ENCODE measurements at regions not wholly inside any gene's neighbourhood (a gene's known extent, or its start where the extent isn't known, plus 50 kb on each side); places are given as distances from the start of the nearest gene placed in this dataset.
"Not testable (repeated sequence)": the region's sequence is repeated elsewhere in the genome, so short reads cannot be mapped to it uniquely, and the experiment has no call there.

DNA sequence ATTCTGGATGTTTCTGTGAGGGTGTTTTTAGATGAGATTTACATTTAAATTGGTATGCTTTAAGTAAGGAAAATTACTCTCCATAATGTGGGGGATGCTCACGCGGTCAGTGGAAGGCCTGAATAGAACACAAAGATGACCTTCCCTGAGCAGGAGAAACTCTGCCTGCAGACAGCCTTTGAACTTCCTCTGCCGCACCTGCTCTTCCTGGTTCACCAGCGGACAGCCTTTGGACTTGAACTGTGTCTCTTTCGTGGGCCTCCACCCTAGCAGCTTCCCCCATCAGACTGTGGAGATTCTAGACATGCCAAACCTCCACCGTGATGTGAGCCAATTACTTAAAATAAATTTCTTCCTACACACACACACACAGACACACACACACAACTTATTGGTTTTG lies 210.7 kb downstream of the EFCAB11 start:
- no peak for FAIRE-seq

DNA sequence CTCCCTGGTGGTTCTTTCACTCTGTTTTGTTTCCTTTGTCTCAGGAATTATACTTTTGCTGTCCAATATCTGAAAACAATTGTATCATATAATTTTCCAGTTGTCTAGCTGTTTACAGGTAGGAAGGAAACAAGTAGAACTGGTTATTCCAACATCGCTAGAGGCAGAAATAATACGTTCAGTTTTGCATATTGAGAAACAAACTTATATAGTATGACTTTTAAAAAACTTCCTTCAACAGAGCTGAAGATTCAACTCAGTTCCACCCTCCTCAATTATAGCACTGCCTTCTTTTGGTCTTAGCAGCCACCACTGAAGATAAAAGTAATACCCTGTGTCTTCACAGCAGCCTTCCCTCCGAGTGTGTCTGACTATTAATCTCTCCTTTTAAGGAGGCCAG lies 214.3 kb downstream of the EFCAB11 start:
- FAIRE-seq: no peak

DNA sequence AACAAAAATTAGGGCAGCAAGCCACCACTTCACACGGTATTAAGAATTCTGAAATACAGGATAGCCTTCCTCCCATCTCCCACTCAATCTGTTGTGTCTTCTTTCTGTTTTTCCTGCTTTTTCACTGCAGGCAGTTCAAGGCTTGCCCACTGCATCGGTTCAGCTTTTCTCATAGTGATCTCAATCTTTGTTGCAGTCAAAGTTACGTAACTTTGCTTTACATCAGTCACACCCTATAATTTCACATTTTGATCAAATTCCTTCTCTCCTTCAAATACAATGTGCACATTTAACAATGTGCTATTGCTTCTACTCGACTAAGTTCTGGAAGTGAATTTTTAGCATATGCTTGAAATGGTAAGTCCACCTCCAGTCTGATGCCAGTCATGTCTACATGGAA lies 217.6 kb downstream of the EFCAB11 start:
- FAIRE-seq: no peak

DNA sequence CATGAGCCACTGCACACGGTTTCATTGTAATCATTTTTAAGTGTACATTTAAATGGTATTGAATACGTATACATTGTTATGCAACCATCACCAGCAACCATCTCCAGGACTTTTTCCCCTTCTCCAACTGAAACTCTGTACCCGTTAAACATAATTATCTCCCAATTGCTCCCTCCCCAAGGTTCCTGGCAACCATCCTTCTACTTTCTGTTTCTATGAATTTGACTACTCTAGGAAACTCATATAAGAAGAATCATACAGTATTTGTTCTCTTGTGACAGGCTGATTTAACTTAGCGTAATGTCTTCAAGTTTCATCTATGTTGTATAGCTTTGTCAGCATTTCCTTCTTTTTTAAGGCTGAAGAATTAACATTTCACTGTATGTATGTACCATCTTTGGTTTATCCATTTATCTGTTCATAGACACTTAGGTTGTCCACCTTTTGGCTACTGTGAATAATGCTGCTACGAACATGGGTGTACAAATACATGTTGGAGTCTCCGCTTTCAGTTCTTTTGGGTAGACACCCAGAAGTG lies 223.1 kb downstream of the EFCAB11 start:
- FAIRE-seq: no peak

DNA sequence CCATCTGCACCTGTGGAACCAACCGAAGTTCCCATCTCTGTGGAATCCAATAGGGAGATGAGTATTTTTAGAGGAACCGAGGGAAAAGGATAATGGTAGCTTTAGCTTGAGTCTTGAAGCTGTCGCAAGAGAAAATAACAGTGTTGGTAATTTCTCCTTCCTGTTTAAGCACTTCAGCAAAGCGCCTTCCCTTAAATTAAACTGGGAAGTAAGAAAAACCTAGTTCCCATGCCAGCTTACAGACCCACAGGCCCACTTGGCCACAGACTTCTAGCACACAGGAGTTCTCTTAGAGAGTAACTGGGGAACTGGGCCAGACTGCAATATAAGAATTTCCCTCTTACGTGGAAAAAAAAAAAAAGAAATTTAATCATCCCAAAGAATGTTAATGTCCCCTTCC lies 223.8 kb downstream of the EFCAB11 start:
- no peak for FAIRE-seq

DNA sequence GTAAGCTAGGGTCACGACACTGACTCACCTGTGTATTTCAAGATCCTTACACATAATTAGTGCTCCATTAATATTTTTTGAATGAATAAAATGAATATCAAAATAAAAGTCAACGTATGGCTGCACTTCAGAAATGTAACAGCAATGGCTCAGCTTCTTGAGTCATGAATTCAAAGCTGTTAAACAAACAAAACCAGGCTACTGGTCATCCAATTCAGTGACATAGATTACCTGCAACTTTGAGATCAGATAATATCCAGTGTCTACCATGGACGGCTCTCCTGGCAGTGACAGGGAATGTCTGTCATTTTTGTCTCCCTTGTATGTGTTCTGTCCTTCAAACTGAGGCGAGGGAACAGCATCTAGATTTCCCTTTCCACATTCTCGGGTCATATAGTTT lies 225.6 kb downstream of the EFCAB11 start:
- no peak for FAIRE-seq

DNA sequence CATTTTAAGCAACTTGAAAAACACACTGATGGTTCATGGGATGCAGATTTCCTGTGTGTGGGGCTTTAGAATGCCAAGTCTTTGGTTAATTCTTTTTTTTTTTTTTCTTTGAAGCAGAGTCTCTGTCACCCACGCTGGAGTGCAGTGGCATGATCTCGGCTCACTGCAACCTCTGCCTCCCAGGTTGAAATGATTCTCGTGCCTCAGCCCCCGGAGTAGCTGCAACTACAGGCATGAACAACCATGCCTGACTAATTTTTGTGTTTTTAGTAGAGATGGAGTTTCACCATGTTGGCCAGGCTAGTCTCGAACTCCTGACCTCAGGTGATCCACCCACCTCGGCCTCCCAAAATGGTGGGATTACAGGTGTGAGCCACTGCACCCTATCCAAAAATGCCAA lies 228.3 kb downstream of the EFCAB11 start:
- FAIRE-seq: not testable (repeated sequence)

DNA sequence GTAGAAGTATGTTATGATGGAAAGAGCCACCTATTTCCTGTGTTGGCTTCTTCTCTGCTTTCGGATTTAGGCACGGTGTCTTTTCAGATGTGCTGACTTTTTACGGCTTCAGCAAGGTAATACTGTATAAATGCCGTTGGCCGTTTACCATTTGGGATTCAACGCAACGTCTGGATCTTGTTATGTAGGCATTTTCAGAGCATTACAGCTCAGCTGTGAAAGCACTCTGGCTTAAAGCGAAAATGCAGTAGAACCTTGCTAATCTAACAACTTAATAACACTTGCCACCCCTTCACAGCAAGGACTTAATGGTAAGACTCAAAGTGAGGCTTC lies 229.9 kb downstream of the EFCAB11 start:
- FAIRE-seq: no peak

DNA sequence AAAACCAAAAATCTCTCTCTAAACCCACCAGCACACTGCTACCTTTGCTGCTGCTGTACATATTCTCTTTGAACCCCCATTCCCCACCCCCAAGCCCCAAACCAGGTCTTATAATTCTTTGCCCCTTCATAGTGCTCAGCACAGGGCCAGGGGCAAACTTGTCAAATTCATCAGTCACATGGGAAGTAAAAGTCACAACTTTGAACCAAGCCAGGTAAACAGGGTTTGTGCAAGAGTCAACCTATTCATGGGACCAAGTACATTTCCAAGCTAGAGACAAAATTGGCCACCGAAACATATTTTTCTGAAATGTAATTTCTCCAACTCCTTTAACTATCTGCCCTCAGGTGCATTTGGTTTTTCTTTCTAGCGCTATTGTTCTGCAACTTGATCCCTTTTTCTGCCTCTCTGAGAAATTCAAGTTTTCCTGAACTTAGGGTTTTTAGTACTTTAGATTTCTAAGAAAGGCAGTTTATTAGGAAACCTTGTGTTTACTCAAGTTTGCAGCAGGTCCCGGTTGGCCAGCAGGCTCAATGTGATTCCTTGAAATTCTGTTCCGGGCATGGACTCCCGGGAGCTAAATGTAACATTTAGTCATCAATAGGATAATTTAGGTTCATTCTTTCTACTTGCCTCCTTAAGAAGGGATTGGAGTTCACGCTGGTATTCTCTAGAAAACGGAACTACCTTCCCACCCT lies 230.5 kb downstream of the EFCAB11 start:
- no peak for FAIRE-seq

DNA sequence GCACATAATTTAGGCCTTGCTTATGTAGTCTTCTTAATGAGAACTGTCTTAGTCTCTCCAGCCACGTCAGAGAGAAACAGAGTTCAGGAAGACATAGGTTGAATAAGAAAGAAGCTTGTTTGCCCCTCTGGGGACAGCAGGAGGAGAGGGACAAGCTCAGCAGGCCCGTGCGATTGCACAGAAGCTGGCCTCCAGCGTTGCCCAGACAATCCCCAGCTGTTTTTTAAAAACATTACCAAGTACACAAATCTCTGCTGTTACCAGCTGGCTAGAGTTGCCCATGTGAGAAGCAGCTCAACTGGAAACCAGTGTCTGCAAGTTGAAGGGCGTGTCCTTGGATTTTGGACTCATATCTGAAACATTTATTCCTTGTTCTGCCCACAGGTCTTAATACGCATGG lies 232.6 kb downstream of the EFCAB11 start:
- FAIRE-seq: no peak

DNA sequence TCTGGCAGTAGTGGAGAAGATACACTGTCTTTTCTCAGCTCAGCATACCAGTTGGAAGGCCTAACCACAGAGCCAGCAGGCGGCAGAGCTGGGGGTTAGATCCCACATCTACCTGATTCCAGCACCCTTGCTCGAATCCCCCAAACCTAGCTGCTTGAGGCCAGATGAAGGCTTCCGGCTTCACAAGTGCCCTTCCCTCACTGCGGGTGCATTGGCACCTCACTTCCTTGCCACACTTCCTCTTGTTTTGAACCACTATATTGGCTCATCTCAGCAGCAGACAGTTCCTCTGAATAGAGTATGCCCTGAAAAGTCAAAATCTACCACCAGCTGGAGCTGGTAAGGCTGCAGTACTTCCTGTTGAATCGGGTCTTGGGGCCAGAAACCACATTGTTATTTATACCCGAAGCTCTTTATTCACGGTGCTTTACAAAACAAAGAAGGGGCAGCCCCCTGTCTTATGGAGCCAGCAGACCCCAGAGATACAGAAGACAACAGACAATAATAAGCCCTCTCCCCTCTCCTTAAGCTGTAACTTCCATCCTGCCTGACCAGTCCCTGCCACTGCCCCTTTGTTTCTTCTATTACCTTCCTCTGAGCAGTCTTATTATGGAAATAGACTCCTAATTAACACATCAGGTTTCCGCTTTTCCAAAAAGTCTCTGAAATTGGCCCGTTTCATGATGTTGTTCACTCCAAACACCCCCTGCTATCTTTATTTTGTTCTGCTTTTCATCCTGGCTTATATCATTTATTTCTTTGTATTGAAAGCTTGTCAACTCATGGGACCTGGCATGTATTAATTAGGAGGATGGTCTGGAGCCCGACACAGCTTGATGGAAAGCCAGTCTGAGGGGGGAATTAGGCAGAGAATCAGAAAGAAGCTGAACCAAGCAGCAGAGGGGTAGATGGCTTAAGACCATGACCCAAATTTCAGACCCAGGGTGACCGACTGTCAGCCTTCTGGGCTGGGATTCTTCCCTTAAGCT lies 233.5 kb downstream of the EFCAB11 start:
- FAIRE-seq: no peak

DNA sequence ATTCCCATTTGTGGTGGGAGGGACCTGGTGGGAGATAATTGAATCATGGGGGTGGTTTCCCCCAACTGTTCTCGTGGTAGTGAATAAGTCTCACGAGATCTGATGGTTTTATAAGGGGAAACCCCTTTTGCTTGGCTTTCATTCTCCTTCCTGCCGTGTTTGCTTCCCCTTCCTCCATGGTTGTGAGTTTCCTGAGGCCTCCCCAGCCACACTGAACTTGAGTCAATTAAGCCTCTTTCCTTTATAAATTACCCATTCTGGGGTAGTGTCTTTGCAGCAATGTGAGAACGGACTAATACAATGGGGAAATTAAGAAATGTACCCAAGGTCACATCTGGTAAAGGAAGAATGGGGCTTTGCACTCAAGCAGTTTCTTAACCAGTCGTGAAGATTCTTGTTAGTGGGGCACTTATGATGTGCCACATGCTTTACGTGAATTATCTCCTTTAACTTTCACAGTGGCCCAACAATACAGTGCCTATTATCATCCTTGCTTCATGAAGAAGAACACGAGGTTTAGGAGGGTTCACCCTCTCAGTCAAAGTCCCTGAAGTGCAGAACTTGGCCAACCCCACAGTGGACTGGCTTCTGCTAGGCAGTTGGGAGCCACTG lies 234.3 kb downstream of the EFCAB11 start:
- FAIRE-seq: no peak

DNA sequence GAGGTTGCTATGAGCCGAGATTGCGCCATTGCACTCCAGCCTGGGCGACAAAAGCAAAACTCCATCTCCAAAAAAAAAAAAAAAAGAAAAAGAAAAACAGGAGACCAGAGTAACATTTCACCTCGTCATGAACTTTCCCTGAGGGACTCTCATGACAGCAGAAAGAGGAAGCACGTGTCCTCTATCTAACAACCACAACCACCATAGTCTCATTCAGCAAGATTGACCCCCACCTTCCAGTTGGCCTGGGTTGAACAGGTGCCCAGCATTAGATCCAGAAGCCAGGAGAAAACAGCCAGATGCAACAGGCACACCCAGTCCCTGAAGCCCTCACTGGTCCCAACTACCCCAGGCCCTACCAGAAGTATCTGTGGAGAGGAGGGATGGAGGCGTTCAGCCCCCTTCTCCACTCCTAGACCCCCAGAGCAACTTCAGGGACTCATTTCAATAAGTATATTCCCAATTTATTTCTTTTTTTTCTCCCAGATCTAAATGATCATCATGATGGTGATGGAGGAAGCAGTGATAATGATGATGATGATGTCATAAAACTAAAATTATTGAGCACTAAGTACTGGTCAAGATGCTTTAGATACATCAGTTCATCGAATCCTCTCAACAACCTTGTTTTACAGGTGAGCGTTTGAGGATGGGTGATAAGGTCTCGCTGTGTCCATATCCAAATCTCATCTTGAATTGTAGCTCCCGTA lies 235.0 kb downstream of the EFCAB11 start:
- no peak for FAIRE-seq

DNA sequence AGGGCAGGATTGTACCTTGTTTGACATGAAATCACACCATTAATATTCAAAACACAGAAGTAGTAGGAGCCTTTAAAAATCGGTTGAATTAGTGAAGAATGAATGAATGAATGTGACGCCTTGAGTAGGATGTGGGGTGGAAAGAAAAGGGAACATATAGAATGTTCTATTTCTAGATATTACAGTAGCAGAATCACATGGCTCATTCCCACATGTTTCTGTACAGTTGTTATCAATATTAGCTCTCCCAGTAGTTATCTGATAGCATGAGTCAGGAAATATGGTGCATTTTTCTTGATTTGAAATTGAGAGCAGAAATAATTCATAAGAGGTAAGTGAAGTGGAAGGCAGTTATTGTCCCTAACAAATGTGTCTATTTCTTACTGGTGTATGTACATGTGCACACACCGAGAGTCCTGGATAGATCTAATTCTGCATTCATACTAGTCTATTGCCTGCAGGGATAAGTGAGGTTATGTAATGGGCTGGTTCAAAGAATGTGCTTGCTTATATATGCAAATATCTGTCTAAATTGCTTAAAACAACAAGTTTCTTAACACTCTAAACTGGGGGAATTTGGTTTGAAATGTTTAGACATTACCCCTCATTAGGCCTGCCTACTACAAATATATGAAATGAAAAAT lies 245.4 kb downstream of the EFCAB11 start:
- no peak for FAIRE-seq

DNA sequence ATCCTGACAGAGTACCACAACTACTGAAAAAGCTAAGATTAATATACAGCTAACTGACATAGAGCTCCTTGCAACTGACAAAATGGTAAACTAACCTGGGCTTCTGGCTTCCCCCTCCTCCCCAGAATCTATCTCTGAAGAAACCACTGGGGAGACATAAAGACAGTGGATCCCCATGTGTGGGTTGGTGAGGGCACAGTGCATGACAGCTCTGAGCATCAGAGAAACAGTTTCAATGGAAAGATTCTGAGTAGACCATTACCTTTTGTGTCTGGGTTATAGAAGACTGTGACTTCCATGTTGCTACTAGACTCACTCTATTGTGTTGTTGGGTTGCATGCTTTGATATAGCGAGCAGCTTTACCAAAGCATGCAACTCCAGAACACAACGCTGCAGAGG lies 247.4 kb downstream of the EFCAB11 start:
- FAIRE-seq: no peak

DNA sequence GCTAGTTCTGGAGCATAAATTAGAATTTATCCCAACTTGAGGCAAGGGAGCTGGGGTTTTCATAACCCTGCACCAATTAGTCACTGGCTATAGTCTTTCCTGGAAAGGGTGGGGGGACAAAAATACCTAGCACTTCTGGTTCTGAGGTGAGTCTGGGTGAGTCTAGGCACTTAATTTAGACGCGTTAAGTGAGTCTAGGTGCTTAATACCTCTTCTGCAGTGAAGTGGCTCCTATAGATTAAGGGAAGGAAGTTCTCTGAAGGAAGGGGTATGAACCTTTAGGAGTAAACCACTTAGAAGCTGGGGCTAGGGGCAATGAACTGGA lies 251.7 kb downstream of the EFCAB11 start:
- no peak for FAIRE-seq

DNA sequence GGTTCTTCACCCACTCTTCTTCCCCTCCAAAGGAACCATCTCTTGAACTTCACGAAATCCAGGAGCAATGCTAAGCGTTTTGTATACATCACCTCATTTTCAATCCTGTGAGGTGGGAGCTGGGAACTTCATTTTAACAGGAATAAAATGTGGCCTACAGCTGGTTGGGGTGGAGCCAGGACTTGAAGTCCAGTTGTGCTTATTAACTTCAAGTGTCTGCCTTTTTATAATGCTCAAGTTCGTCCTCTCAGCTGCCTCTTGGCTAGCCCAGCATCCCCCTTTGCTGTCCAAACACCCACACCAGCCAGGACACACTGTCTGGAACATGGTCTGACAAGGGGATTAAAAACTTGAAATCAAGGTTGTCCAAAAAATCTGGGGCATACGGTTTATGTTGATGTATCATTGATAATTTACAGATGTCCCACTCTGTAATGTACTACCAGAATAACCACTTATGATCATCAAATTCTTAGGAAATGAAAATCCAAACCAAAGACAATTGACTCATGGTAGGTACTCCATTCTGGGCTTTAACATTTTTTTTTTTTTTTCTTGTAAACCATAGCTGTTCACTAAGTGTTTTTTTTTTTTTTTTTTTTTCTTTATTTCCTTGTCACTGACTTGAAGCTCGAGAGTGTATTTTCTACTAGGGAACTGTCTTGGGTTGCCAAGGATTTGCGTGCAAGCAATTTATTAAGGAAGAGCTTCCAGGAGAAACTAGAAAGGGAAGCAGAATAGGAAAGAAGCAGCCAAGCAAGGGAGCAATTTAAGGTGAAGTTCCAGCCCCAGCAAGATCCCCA lies 252.3 kb downstream of the EFCAB11 start:
- peak; percentile 18 for FAIRE-seq

DNA sequence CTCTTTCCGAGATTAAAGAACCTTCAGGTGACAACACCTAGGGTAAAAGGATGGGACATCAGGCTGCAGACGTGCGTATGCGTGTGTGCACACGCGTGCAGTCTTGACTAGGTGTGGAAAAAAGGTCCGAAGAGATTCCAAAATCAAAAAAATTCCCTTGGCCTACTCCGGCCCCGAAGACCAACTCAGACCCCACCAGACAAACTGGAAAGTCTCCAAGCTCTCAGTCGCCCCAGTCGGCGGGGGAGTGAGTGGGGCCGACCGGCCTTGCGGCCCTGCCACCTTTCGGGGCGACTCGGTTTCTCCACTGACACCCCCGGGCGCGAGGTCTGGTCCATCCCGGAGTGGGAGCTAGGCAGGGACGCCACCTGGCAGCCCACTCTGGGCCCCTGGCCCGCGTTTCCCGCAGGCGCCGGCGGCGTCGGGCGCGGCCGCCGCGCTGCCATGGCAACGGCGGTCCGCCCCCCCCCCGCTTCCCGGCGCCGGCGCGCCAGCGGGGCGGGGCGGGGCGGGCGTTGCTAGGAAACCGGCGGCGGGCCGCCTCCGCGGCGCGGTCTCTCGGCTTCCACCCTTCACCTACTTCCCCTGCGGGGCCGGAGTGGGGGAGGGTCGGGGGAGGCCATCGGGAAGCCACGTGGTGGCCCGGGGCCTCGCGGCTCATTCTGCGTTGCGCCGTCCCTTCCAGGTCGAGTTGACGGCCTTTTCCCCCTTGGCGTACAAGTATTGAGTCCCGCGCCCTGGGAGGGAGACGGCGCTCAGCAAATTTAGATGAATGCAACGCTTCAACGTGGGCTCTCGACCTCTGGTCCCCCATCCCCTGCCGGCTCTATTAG lies 253.1 kb downstream of the EFCAB11 start:
- no peak for FAIRE-seq

DNA sequence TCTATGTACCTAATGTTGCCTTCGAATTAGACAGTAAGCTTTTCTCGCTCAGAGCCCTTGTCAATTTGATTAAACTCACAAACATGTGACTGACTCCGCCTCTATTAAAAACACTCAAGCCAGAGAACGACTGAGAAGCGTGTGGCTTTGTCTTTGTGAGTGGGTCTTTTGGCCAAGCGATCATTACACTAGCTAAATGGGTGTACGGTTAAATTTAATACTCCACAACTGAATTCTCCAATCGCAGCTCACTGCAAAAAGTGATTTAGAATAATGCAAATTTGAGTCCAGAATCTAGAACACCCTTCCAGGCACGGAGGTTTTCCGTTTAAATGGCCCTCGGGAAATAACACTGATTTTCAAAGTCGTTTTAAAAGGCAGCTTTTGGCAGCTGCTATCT lies 253.7 kb downstream of the EFCAB11 start:
- no peak for FAIRE-seq

DNA sequence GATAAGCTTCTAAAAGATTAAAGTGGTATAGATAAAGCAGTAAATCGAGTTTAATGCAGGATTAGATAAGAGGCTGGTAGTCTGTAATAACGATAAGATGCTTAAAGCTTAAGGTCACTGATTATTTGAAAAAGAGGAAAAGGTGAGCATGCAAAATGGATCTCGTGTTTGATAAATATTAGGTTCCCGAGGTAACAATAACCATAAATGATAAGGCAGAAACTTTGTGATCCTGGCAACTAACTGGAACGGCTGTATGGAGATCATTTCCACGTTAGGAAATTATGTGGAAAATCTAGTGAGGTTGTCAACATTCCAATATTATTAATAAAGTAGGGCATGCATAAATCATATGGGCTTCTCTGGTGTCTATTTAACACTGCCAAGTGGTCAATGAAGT lies 255.5 kb downstream of the EFCAB11 start:
- no peak for FAIRE-seq

Data from colon (tissue), 2 donors.